GM21526 (cell line): ENCODE measurements at regions not wholly inside any gene's neighbourhood (a gene's known extent, or its start where the extent isn't known, plus 50 kb on each side); places are given as distances from the start of the nearest gene placed in this dataset.

ENCODE experiments used
- ATAC-seq: cut with Tn5 transposase; IDR thresholded peaks from one replicate; pipeline ENCODE4 v1.9.1; 2021; ENCODE audit warnings: moderate library complexity; ENCODE audit not compliant: unreplicated experiment, low FRiP score

DNA sequence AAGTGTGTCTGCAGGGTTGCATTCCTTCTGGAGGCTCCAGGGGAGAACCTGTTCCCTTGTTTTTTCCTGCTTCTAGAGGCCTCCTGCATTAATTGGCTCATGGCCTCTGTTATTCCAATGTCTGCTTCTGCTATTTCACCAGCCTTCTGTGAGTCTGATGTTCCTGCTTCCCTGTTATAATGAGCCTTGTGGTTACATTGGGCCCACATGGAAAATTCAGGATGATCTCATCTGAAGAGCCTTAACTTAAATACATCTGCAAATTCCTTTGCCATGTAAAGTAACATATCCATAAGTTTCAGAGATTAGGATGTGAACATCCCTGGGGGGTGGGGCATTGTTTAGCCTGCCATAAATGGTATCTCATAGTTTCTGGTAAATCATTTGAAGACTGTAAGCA is 181.1 kb downstream of the RWDD3 start:
- no peak for ATAC-seq

DNA sequence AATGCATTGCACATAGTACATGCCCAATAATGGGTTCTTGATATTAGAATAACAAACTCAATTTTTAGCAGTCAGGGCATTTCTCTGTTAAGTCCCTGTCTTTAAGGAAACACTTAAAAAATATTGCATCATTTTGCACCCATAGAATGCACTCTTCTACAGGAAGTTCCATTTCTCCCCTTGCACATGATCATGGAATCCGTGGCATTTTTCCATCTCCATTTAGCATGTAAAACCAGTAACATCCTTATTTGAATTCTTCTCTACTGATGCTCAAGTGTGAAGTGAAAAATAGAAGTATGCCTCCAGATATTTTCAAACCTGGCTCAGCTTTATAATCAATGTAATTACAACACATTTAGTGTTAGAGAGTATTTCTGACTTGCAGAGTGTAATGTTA is 192.8 kb downstream of the RWDD3 start:
- no peak for ATAC-seq

DNA sequence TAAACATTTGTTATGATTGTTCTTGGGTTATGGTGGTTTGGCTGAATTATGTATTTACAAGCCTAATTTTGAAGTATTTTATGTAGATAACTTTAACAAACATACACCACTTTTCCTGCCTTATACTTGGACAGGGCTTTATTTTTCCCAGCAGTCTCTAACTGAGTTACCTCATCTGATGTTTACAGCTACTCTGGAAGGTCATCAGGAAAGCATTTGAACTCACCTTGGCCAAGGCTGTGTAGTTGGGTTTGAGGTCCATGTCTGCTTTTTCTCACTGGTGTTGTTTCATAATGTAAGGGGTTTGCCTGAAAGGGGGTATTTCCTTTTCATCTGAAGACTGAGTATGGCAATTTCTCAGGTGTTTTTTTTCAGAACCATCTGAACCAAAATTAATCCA is 193.5 kb downstream of the RWDD3 start:
- ATAC-seq: no peak

DNA sequence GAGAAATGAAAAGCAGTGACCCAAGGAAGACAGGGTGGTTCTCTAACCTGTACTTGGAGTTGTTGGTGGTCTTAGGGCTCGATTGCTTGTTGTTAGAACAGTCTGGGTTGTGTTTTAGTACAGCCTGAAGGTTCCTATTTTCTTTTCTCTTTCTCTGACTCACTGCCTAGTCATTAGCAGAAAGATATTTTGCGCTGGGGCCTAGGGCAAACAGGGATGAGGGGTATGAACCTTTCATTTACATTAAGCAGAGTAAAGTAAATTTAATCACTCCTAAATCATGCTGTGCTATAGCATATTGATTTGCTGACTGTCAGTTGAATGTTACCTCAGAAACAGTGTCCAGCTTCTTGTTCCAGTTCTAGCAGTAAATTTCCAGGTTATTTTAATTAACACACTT is 197.2 kb downstream of the RWDD3 start:
- ATAC-seq: no peak

DNA sequence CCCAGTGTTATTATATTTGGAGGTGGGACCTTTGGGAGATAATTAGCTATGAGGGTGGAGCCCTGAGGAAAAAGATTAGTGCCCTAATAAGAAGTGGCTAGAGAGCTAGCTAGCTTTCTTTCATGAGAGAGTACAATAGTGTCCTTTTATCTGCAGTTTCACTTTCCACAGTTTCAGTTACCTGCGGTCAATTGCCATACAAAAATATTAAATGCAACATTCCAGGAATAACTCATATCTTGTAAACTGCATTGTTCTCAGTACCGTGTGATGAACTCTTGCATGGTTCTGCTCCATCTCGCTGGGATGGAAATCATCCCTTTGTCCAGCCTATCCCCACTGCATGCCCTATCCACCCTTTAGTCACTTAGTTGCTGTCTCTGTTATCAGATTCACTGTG is 201.6 kb downstream of the RWDD3 start:
- no peak for ATAC-seq

DNA sequence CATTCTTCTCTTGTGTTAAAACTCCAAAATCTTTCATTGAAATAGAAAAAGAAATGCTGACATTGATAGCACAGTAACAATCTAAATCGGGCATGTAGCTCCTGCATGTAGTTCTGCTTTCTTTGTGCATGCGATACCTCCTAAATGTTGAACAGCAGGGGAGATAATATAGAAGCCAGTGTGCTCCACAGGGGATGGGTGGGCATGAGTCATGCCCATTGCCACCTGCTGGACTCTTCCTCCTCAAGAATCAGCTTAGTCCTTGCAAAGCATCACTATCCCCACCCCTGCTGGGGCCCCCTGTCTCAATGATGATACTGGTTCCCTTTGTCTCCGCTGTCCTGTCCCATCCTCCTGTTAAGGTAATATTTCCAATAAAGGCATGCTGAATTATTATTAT is 203.0 kb downstream of the RWDD3 start:
- no peak for ATAC-seq

DNA sequence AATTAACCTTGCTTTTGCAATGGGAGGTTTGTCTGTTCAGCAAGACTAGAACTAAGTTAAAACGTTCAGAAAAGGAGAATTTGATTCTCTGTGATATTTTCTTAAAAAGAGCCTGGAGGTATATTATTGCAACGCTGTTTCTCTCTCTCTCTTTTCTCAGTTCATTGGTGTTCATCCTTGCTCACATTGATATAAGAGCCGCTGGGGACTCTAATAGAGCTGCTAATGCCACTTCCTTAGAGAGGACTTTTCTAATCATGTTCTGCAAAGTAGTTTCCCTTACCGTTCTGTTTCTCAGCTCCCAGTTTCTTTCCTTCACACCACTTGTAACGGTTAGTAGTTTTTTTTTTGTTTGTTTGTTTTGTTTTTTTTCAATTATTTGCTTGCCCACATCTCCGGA is 203.8 kb downstream of the RWDD3 start:
- no peak for ATAC-seq

DNA sequence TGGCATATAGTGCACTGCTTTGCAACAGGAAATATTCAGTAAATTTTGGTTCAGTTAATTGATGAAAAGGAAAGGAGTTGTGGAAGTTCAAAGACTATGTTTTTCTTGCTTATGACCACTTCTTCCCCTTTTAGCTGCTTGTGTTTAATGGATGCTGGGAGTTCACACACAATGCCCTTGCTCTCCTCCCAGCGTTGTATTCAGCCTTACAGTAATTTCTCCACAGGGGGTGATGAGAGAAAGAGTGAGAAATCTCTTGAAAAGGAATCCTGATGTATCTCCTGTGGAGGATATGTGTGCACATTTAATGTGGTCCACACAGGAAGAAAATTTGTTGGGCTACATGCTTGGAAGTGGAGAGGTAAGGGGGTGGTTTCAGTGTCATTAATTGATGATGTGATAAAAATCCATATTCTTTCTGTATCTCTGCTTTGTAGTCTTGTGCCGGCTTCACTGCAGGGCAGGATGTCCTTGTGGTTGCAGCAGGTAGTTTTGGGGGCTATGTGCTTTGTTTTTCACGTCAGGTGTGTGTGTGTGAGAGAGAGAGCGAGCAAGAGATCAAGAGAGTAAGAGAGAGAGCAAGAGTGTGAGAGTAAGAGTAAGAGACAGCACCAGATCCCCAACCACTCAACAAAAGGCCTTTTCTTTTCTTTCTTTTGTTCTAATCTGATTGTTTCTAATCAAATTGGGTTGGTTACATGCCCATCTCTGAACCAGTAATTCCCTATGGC is 204.4 kb downstream of the RWDD3 start:
- ATAC-seq: no peak

DNA sequence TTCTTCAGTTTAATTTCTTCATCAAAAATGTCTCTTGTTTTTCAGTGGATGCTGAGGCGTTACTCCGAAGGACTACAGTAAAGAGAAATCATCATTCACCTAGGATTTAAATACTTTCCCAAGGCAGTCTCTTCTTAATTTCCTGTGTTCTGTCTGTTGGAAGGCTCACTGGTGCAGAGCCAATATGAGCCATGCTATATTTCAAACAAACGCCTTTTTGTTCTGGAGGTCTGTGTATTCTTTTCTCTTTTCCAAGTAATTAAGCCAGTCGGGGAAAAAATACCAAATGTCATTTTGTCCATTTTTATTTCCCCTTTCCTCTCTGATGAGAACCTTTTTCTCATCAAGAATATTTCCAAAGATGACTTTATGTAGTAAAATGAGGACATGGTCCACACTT is 206.5 kb downstream of the RWDD3 start:
- no peak for ATAC-seq

DNA sequence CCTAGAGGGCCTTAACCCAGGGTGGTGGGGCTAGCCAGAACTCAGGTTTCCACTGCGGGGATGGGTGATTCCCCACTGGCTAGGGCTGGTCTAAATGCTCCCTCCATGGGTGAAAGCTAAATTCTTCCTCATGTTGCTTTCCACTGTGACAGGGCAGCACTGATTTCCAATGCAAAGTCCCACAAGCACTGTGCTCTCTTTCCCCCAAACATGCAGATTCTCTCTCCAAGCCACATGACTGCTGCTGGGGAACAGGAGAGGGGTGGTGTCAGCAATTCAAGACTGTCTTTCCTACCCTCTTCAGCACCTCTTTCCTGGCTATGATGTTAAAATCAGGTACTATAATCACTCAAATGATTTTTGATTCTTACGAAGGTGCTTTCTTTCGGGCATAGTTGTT is 215.5 kb downstream of the RWDD3 start:
- no peak for ATAC-seq

DNA sequence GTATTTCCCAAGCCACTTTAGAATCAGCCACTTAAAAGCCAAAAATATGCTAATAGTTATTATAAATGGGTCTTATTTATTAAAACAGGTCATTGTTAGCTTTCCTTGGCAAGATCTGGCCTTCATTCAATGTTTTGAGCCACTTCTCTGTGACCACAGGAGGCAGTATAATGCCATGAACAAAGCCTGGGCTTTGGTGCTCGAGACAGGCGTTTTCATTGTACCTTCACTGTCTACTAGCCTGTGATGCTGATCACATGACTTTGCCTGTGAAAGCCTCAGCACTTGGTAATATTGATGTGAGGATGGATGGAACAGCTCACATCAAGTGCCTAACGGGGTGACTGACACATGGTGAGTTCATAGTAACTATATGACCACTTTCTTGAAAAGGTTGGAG is 217.0 kb downstream of the RWDD3 start:
- no peak for ATAC-seq

DNA sequence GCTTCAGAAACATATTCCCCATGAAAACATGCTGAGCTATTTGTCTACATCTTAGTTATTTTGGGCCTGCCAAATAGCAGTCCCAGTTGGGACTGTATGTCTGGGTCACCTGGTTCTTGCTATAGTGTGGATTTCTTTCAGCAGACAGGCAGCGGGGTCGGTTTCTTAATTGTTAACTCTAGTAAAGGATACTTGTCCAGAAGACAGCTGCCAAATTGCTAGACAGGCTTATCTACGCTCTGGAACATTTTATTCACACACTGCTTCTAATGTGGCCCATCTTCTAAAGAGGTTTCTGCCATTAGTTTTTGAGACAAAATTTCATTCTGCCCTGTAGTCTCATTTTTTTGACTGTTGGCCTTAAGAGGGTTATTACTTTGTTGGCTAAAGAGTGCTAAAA is 217.9 kb downstream of the RWDD3 start:
- ATAC-seq: no peak

DNA sequence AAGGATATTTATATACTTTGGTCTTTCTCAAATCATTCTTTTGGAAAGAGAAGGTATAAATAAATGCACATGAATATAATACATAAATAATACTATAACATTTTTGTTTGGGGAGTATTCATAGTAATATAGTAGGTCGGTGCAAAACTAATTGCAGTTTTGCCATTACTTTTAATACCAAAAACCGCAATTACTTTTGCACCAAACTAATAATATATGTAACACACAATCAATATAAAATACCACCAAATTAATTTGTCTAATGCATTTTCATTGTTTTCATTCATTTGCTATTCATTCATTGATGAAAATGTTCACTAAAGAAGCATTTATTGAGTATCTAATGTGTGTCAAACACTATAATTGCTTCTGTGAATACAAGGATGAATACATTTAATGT is 219.0 kb downstream of the RWDD3 start:
- ATAC-seq: no peak

DNA sequence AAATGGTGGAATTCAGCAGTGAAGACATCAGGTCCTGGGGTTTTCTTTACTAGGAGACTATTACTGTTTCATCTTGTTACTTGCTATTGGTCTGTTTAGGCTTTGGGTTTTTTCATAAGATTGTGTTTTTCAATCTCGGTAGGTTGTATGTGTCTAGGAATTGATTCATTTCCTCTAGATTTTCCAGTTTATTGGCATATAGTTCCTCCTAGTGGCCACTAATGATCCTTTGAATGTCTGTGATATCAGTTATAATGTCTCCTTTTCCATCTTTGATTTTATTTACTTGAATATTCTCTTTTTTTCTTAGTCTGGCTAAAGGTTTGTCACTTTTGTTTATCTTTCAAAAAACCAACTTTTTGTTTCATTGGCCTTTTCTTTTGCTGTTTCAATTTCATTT is 233.0 kb downstream of the RWDD3 start:
- no peak for ATAC-seq

DNA sequence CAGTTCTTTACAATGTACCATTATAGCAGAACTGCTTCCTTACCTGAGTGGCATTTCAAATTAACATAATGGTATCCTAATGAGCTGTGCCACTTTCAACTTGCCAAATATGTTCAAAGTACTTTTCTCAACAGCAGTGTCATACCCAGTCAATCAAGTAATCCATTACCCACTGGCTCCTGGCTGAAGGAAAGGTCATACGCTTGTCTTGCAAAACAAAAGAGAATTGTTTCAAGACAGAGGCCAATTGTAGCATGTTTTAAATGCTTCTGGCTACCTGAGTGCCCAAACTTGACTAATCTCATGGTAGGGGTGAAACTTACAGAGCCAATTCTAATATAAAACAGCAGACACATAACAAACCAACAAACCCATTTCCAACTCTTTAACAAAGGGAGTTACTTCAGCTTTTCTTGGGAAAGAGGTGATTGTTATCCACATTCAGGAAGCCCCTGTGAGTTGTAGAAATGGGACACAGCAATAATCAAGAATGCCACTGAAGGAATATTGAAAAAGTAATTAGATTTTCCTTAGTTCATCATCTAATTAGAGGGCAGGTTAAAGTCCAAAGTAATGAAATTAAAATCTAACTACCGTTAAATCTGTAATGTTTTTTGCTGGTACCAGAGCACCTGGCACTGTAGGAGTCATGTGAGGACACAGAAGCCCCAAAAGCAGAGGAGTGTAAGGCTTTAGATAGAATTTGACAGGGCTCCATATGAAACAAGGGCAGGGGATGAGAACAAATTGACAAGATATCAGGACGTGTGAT is 241.9 kb downstream of the RWDD3 start:
- ATAC-seq: no peak

DNA sequence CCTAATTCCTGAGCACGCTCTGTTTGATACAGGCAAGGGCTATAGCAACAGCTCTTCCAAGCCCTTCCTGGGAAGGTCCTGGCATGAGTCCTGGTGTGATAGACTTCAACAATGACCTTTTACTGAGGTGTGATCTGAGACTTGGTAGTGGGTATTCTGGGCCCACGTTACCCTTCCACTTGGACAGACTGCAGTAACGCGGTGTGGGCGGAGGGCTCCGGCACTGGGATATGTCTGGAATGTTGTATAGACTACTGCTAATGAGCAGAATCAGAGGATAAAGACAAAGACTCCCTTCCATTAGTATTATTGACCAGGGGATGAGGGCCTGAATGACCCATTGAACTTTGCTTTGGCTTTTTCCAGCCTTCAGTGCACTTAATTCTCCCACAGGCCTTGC is 262.3 kb downstream of the RWDD3 start:
- no peak for ATAC-seq

DNA sequence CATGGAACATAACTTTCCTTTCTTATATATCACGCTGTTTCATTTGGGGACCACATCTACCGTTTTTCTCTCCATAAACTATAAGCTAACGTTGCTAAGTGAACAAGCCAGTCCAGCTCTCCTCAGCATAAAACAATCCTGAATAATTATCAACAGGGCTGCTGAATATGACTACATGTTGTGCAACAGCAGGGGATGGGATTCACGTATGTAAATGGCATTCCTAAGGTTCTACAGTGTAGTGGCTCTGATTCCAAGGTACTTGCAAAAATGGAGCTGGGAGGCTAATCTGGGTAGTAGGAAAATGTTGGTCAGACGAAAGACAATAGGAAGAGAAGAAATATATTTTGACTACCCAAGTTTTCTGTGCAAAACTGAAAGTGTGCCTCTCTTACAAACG is 262.8 kb downstream of the RWDD3 start:
- ATAC-seq: no peak

DNA sequence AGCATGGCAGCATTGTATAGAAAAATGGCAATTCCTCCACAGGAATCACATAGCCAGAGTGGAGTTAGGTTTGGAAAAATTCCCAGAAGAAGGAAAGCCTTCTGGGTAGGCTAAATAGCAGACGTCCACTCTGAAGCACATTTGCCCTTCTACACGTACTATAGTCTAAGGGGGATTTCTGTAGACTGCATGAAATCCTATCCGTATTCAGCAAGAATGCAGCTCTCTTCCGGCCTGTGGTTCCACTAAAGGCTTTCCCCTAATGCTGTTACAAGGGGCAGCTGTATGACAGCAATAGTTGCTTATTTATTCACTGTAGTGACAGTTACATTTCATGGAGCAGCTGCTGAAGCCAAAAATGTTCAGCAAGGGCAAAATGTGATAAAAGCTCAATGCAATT is 263.6 kb downstream of the RWDD3 start:
- ATAC-seq: no peak

DNA sequence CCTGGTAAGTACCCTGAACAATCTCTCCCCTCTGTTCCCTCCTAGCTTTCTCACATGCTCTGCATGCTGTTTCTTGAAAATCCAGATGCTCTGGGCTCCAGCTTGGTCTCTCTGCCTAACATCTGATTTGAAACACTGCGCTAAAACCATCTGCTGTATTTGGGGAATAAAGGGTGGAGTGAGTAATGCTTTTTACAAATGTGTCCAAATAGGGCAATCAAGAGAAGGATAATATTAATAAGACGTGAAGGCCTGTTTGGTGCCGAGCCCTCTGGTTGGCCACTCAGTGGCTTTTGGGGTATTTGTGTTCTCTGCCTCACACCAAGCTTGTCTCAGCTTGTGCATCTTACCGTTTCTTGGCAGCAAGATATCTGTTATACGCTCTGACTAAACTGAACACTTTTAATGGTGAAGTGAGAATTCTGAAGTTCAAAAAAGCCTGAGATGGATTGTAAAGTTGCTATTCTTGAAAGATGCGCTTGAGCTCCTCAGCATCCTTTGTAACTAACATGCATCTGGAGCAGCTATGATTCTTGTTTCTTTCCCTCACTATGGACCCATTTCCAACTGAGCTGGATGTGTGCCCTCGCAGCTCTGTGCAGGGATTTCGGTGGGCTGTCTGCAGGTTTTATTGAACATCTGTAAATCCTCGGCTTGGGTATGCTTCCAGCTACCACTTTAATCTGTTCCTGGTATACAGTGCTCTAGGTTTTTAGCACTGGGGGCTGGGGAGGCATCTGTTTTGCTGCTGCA is 269.4 kb downstream of the RWDD3 start:
- ATAC-seq: no peak

DNA sequence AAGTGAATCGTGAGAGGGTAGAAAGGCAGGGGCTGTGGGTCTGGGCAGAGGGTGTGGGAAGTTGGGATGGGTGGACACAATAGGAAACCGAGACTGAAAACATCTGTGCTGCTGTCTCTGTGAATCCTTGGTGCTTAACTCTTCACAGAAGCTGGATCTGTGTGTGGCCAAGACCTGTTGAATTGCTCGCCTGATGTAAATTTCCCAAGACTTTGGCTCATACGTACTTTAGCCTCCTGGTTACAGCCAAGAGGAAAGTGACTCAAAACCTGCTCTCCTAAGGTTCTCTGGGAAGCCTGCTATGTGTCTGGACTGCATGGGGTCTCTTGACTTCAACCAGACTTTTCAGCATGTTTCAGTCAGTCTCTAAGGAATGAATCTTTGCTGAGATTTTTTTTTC is 270.3 kb downstream of the RWDD3 start:
- ATAC-seq: no peak

DNA sequence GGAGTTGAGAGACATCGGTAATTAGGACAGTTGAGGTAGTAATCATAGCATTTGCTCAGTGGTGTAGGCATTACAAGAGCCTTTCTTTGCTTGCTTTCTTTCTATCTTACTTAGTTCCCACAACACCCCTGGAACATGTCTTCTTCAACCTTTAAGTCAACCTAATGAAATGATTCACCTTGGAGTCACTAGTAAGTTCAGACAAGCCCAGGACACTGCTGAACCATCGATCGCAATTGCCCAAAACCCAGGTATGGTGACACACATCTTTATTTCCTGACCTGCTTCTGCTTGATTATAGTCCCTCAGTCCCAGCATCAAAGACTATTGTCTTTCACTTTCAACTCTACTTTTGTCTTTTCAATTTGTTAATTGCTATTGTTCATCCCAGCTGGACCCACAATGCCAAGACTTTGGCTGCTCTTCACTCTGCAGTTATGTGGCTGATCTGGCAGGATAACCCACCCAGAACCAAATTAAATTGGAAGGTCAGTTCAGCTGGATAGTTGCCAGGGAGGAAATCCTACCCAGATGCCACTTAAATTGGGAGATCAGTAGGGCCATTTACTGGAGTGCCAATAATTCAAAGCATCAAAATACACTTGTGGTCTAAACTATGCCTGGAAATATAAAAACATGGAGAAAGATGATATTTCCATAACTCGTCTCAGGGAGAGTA is 272.9 kb downstream of the RWDD3 start:
- no peak for ATAC-seq
